Esophagus muscularis mucosa (tissue), 4 donors: ENCODE measurements at regions not wholly inside any gene's neighbourhood (a gene's known extent, or its start where the extent isn't known, plus 50 kb on each side); places are given as distances from the start of the nearest gene placed in this dataset.

Experiments
- EP300 ChIP-seq: sonication (generic); formaldehyde crosslinking; IDR thresholded peaks from one replicate; pipeline ENCODE4 v1.6.1; 2017; ENCODE audit warnings: antibody characterized with exemption
- POLR2A ChIP-seq: fragments of 450-650 bp; IDR thresholded peaks from one replicate; pipeline ENCODE4 v1.6.1; 2017; ENCODE audit warnings: antibody characterized with exemption, moderate library complexity, mild to moderate bottlenecking, low read depth
- TF ChIP-seq, protein P1 (sequence below), 3 experiments: fragments of 200-600 bp in 2 of 3; fragments of 450-650 bp in 1 of 3; sonication (generic) in 2 of 3; IDR thresholded peaks; one replicate each; pipeline ENCODE4 v1.5.1; 2017 to 2019; ENCODE audit warnings: antibody characterized with exemption in 3 of 3, mild to moderate bottlenecking in 2 of 3, moderate library complexity in 1 of 3

GRCh38 chr2:196555161-196555560 is 84.4 kb upstream of the CCDC150 start:
- TF ChIP-seq POLR2A = no peak
- TF ChIP-seq, protein P1, sequence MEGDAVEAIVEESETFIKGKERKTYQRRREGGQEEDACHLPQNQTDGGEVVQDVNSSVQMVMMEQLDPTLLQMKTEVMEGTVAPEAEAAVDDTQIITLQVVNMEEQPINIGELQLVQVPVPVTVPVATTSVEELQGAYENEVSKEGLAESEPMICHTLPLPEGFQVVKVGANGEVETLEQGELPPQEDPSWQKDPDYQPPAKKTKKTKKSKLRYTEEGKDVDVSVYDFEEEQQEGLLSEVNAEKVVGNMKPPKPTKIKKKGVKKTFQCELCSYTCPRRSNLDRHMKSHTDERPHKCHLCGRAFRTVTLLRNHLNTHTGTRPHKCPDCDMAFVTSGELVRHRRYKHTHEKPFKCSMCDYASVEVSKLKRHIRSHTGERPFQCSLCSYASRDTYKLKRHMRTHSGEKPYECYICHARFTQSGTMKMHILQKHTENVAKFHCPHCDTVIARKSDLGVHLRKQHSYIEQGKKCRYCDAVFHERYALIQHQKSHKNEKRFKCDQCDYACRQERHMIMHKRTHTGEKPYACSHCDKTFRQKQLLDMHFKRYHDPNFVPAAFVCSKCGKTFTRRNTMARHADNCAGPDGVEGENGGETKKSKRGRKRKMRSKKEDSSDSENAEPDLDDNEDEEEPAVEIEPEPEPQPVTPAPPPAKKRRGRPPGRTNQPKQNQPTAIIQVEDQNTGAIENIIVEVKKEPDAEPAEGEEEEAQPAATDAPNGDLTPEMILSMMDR (IDR thresholded peaks at IDR 0.05) = no peak
- no peak for TF ChIP-seq EP300
